GM18870 (cell line): ENCODE measurements at regions not wholly inside any gene's neighbourhood (a gene's known extent, or its start where the extent isn't known, plus 50 kb on each side); places are given as distances from the start of the nearest gene placed in this dataset.
A peak's percentile ranks its signal among the peaks of the same experiment; 100 is the strongest.

ENCODE experiments used
- ATAC-seq: cut with Tn5 transposase; IDR thresholded peaks from one replicate; pipeline ENCODE4 v1.9.1; 2021; ENCODE audit warnings: moderate library complexity; ENCODE audit not compliant: unreplicated experiment

DNA sequence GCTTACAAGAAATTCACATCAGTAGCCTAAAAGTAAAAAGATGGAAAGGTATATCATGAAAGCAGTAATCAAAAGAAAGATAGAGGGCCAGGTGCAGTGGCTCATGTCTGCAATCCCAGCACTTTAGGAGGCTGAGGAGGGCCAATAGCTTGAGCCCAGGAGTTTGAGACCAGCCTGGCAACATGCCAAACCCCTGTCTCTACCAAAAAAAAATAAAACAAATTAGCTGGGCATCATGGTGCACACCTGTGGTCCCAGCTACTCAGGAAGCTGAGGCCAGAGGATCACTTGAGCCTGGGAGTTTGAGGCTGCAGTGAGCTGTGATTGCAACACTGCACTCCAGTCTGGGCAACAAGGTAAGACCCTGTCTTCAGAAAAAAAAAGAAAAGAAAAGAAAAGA is 55.5 kb downstream of the GSPT2 start:
- no peak for ATAC-seq

DNA sequence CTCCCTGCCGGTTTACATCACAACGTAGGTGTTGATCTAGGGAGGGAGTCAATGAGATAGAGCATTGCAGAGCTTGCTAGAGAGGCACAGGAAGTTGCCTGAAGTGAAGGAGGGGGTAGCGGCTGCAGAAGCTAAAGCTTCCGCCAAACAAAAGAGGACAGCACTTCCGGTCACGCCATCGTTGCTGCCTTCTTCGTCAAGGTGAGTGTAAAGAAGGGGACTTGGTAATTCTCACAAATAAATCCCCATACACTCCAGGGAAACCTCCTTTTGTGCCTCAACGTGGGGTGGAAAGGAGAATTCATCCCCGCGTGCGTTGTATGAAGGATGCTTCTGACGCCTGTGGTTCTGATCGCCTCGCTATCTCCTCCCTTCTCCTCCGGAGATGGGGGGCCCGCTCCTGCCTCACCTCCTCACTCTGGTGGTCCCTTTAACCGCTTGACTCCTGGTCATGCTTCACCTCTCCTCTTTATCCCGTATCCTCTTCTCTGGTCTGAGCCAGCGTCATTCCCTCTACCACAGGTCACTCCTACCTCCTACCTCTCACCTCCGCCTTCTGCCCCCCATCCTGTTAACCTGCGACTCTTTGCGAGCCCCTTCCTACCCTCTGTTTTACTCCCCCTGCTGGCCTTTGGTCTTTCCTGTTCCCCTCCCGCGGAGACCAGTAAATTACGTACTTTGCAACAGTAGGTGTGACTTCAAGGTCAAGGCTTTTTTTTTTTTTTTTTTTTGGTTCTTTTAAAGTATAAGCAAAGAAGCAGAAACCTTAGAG is 59.9 kb downstream of the GSPT2 start:
- ATAC-seq, result peak; percentile 79

DNA sequence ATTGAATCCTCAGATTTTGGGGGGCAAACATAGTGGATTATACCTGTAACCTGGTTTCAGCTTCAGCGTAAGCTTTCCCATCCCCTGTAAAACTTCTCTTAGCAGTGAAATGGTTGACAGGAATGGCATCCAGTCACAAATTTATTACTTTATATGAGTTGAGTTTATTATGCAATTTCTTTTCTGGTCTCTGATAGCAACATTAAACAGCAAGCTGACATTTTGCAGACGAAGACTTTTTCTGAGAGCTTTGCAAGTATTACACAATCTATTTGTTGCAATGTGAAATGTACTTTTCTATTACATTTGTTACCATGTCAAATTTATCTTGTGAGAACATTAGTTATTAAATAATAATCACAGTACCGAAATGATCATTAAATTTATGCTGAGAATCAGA is 60.6 kb downstream of the GSPT2 start:
- ATAC-seq, result no peak

DNA sequence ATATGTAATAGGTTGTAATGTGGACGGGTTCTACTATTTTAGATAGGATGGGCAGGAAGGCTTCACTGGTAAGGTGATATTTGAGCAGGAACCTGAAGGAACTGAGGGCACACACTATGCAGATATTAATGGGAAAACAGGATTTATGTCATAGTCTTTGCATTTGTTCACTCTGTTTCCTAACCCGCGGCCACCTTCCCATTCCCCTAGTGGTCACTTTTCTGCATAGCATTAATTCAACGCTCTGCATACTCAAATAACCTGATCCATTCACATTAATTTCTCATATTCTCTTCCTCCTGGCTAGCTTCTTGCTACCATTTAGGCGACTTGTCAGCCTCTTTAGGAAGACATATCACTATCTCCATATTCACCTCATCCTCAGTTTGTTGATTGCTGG is 61.5 kb downstream of the GSPT2 start:
- ATAC-seq, result no peak

DNA sequence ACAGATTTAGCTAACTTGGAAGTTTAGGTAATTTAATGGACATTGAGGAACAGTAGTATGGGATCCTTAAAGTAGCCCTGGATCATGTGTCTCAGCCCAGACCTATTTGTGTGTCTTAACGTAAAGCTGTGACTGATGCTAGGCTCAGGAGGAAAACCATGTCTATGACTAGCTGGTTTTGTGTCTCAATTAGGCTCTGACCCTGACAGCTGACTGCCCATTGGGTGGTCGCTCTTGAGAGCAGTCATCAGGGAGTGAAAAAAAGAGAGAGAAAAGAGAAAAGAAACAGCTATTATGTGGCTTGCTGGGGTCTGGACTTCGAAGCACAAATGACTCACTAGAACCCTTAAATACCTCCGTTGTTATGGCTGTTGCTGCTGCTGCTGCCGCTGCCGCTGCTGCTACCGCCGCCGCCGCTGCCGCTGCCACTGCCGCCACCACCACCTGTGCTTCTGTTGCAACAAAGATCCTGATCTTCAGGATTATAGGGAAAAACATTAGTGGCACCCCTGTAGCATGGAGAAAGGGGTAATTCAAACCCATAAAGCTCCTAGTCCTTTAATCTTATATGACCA is 70.7 kb downstream of the GSPT2 start:
- no peak for ATAC-seq

DNA sequence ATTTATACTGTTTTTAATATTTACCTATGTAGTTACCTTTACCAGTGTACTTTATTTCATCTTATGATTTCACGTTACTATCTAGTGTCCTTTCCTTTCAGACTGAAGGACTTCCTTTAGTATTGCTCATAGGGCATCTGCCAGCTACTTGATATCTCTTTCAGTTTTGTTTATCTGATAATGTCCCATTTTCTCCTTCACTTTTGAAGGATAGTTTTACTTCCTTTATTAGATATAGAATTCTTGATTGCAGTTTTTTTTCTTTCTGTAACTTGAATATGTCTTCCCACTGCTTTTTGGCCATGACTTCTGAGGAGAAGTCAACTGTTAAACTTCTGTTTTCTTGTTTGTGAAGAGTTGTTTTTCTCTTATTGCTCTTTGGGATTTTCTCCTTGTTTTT is 69.4 kb upstream of the MAGED1 start:
- no peak for ATAC-seq

DNA sequence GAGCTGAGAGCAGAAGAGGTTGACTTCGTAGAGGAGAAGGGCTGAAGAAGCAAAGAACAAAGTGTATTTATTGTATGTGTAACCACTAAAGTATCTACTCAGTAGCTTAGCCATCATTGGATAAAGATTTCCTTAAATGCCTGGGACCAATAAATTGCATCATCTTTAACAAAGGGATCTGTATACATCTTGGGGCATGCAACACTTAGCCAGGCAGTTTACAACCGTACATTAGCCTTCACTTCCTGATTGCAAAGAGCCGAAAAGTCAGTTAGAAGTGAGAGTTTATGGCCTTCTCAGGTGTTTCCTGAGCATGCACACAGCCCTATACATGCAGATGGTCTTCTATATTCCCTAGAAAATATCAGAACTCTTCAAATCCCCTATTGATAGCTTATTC is 68.0 kb upstream of the MAGED1 start:
- ATAC-seq, result no peak

DNA sequence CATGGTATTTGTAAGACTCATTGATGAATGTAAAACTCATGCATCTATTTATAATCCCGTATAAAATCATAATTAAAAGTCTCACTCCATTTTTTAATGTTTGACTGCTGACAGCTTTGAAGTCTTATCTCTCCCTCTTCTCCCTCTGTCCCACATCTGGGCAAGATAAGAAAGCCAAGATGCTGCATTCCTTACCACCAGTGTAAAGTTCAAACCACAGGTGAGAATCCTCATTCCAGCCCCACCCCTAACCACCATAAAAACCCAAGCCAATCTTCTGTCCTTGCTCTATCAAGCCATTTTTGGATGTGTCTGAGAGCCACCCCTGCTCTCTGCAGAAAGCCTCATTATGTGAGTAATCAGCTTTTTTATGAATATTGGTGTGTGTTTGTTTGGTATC is 59.3 kb upstream of the MAGED1 start:
- ATAC-seq, result no peak

DNA sequence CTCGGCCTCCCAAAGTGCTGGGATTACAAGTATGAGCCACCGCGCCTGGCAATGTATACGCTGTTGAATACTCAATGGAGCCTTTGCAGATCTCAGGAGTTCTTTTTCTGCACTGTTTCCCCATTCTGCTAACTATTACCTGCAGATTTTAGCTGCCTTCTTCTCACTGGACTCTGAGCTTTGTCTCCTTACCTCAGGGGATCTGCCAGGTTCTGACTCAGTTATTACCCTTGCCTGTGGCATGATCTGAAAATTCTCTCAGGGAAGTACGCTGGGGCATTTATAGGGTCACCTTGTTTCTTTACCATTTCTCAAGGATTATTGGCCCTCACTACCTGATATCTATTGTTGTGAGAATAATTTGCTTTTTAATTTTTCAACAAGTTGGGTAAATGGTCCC is 56.6 kb upstream of the MAGED1 start:
- ATAC-seq, result no peak

DNA sequence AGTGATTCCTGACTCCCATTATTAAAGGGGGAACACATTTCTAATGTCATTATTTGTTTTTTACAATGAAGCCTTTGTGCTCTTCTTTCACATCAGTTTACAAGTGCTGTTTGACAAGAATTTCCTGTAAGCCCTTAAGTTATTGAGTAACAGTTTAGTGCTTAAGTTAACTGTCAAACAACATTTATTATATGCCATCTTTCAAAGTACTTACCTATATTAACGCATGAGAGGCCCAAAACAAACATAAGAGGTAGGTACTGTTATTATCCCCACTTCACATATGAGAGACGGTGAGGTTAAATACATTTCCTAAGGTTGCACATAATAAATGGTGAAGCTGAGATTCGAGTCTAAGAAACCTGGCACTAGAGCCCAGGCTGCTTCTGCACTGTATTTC is 56.0 kb upstream of the MAGED1 start:
- ATAC-seq, result no peak

DNA sequence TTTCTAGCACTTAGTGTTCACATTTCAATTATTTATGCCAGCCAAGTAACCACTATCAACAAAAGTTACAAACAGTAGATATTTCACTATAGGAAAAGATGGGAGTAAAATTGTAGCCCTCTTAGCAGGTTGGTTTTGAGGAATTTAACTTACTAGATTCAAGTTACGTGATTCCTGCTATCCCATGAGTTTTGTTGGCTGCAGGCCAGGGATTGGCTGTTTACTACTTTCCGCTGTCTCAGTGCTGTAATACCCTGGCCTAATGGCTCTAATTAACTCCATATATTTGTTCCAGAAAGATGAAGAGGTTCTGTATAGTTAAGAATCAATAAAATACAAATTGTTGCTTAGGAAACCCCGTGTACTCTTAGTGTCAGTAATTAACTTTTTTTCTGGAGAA is 55.5 kb upstream of the MAGED1 start:
- no peak for ATAC-seq
